Loucy (cell line): ENCODE measurements at regions not wholly inside any gene's neighbourhood (a gene's known extent, or its start where the extent isn't known, plus 50 kb on each side); places are given as distances from the start of the nearest gene placed in this dataset.

Experiments
- H2AFZ ChIP-seq: fragments of 200-600 bp; sonication (generic); 2 replicates; pipeline ENCODE4 v1.6.0; 2016; ENCODE audit warnings: antibody characterized with exemption, mild to moderate bottlenecking, low read length, moderate library complexity
- H3F3A ChIP-seq: fragments of 200-600 bp; 2 replicates; pipeline ENCODE4 v1.6.0; 2016; ENCODE audit warnings: antibody characterized with exemption, low read depth, mild to moderate bottlenecking
- H3K27me3 ChIP-seq: fragments of 200-600 bp; sonication (generic); 2 replicates; pipeline ENCODE4 v1.6.1; 2014; ENCODE audit warnings: low read length, mild to moderate bottlenecking; ENCODE audit not compliant: insufficient read depth, poor library complexity, severe bottlenecking
- H3K36me3 ChIP-seq: fragments of 200-600 bp; sonication (generic); 2 replicates; pipeline ENCODE4 v1.6.1; 2016; ENCODE audit warnings: low read length; ENCODE audit not compliant: insufficient read depth
- H3K4me1 ChIP-seq: fragments of 200-600 bp; sonication (generic); 2 replicates; pipeline ENCODE4 v1.5.1; 2014; ENCODE audit warnings: low read length, mild to moderate bottlenecking; ENCODE audit not compliant: insufficient read depth, poor library complexity, severe bottlenecking
- H3K4me2 ChIP-seq: fragments of 200-600 bp; sonication (generic); 2 replicates; pipeline ENCODE4 v1.6.0; 2014; ENCODE audit warnings: antibody characterized with exemption, low read length, low read depth, mild to moderate bottlenecking; ENCODE audit not compliant: poor library complexity, severe bottlenecking
- H3K4me3 ChIP-seq: fragments of 200-600 bp; sonication (generic); 2 replicates; pipeline ENCODE4 v1.5.1; 2014; ENCODE audit warnings: low read length, mild to moderate bottlenecking, mixed read lengths; ENCODE audit not compliant: poor library complexity, severe bottlenecking
- H3K79me2 ChIP-seq: fragments of 200-600 bp; sonication (generic); 2 replicates; pipeline ENCODE4 v1.6.1; 2014; ENCODE audit warnings: low read length; ENCODE audit not compliant: insufficient read depth
- H3K9ac ChIP-seq: fragments of 200-600 bp; sonication (generic); 2 replicates; pipeline ENCODE4 v1.6.0; 2014; ENCODE audit warnings: mild to moderate bottlenecking, low read depth, low read length, moderate library complexity; ENCODE audit not compliant: poor library complexity, severe bottlenecking
- H3K9me2 ChIP-seq: fragments of 200-600 bp; sonication (generic); replicated peaks from 2 replicates; pipeline ENCODE4 v1.6.1; 2016; ENCODE audit warnings: low read depth, low read length, mixed read lengths
- H3K9me3 ChIP-seq: fragments of 200-600 bp; sonication (generic); 2 replicates; pipeline ENCODE4 v1.6.1; 2014; ENCODE audit warnings: mild to moderate bottlenecking, antibody characterized with exemption, low read length, low read depth; ENCODE audit not compliant: insufficient read depth
- H4K20me1 ChIP-seq: fragments of 200-600 bp; sonication (generic); 2 replicates; pipeline ENCODE4 v1.6.0; 2014; ENCODE audit warnings: antibody characterized with exemption, low read length, mild to moderate bottlenecking; ENCODE audit not compliant: insufficient read depth, poor library complexity, severe bottlenecking
- EZH2phosphoT487 ChIP-seq: fragments of 200-600 bp; IDR thresholded peaks from 2 replicates; pipeline ENCODE4 v1.6.1; 2018; ENCODE audit warnings: antibody characterized with exemption, mild to moderate bottlenecking, moderate library complexity, borderline replicate concordance
- TF ChIP-seq, protein P1 (sequence below): fragments of 200-600 bp; sonication (generic); conservative IDR thresholded peaks from 2 replicates; pipeline ENCODE4 v1.5.1; 2014; ENCODE audit warnings: mild to moderate bottlenecking, antibody characterized with exemption, low read length

DNA sequence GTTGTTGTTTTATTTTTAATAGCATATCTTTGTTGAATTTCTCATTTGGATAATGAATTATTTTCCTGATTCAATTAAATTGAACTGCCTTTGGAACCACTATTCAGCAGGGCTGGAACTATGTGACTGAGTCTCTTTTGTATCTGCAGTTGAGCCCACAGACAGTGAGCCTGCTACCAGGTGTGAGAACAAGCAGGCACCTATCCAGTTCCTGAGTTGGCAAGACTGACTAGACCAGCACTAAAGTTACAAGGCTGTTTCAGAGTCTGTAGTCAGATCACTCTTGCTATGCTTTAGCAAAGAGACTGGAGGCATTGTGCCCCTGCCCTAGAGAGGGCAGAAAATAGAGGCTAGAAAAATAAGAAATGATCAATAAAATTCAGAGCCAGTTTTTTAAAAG, 237.3 kb upstream of the GRID2 start:
- Histone ChIP-seq H3K4me3 (no peak overlapping the region), H3K9ac (no peak overlapping the region), H3K9me2 (no peaks in the 10 kb centered on the region), H3K4me1 (no peaks in the 10 kb centered on the region), H3K4me2 (no peak overlapping the region), H4K20me1 (no peaks in the 10 kb centered on the region), H2AFZ (no peak overlapping the region), H3K36me3 (no peaks in the 10 kb centered on the region), H3K27me3 (no peaks in the 10 kb centered on the region), H3F3A (no peaks in the 10 kb centered on the region), H3K9me3 (no peaks in the 10 kb centered on the region), H3K79me2 (no peaks in the 10 kb centered on the region)
- TF ChIP-seq, protein P1, sequence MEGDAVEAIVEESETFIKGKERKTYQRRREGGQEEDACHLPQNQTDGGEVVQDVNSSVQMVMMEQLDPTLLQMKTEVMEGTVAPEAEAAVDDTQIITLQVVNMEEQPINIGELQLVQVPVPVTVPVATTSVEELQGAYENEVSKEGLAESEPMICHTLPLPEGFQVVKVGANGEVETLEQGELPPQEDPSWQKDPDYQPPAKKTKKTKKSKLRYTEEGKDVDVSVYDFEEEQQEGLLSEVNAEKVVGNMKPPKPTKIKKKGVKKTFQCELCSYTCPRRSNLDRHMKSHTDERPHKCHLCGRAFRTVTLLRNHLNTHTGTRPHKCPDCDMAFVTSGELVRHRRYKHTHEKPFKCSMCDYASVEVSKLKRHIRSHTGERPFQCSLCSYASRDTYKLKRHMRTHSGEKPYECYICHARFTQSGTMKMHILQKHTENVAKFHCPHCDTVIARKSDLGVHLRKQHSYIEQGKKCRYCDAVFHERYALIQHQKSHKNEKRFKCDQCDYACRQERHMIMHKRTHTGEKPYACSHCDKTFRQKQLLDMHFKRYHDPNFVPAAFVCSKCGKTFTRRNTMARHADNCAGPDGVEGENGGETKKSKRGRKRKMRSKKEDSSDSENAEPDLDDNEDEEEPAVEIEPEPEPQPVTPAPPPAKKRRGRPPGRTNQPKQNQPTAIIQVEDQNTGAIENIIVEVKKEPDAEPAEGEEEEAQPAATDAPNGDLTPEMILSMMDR: no peak
- TF ChIP-seq EZH2phosphoT487: no peak

DNA sequence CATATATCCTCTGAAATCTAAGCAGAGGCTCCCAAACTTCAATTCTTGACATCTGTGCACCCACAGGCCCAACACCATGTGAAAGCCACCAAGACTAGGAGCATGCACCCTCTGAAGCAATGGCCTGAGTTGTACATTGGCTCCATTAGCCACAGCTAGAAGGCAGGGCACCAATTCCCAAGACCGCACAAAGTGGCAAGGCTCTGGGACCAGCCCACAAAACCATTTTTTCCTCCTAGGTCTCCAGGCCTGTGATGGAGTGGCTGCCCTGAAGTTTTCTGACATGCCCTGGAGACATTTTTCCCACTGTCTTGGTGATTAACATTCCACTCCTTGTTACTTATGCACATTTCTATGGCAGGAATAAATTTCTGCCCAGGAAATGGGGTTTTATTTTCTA, 232.2 kb upstream of the GRID2 start:
- Histone ChIP-seq H3K9ac (no peak overlapping the region), H3K27me3 (no peaks in the 10 kb centered on the region), H3K79me2 (no peaks in the 10 kb centered on the region)

DNA sequence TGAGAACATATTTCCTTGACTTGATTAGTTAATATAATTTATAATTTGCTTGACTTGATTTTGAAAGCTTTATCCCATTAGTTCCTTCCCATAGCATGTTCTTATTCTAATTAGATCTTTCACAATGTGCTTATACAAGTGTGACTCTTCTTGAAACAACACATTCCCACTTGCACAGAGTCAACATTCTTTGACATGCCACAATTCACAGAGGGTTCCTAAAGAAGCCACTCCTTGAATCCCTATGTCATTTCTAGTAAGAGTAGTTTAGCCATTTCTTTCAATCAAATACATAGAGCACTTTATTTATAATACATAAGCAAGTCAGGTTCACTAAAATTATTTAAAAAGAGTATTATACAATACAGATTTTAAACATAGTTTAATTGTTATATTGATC, 228.9 kb upstream of the GRID2 start:
- Histone ChIP-seq H3K9me3 (no peaks in the 10 kb centered on the region), H3K9me2 (no peaks in the 10 kb centered on the region), H3K27me3 (no peaks in the 10 kb centered on the region), H3K79me2 (no peaks in the 10 kb centered on the region), H3K4me2 (no peak overlapping the region), H3K4me3 (no peak overlapping the region), H3K4me1 (no peaks in the 10 kb centered on the region), H4K20me1 (no peaks in the 10 kb centered on the region), H3K9ac (no peak overlapping the region), H3K36me3 (no peaks in the 10 kb centered on the region), H2AFZ (no peak overlapping the region), H3F3A (no peaks in the 10 kb centered on the region)
- TF ChIP-seq EZH2phosphoT487: no peak
- TF ChIP-seq, protein P1: no peak

More for the DNA sequence above, 232.2 kb upstream of the GRID2 start:
- H3K4me1 ChIP-seq: no peaks in the 10 kb centered on the region
- H3K4me2 ChIP-seq: no peak overlapping the region
- H2AFZ ChIP-seq: no peak overlapping the region
- H3K36me3 ChIP-seq: no peaks in the 10 kb centered on the region
- no peak overlapping the region for H3K4me3 ChIP-seq
- H3K9me3 ChIP-seq: no peaks in the 10 kb centered on the region
- TF ChIP-seq, protein P1: no peak
- no peak for TF ChIP-seq EZH2phosphoT487
- H3K9me2 ChIP-seq: no peaks in the 10 kb centered on the region
- no peaks in the 10 kb centered on the region for H3F3A ChIP-seq
- H4K20me1 ChIP-seq: no peaks in the 10 kb centered on the region
